NCI-H1092 treated with DMSO at 0.1 percent for 48 hours (cell line): ENCODE measurements at regions not wholly inside any gene's neighbourhood (a gene's known extent, or its start where the extent isn't known, plus 50 kb on each side); places are given as distances from the start of the nearest gene placed in this dataset.
"Not testable (repeated sequence)": the region's sequence is repeated elsewhere in the genome, so short reads cannot be mapped to it uniquely, and the experiment has no call there.

Experiments
- DNase-seq: peaks from one replicate; lab custom pipeline; 2025; lab: John Stamatoyannopoulos, UW

GRCh38 chr5:136620621-136621020 lies 255.3 kb upstream of the TRPC7 start:
- DNase-seq = no peak

GRCh38 chr5:136620016-136620419 lies 254.7 kb upstream of the TRPC7 start:
- DNase-seq = no peak

- no peak for DNase-seq
Measured at GRCh38 chr5:136619556-136619955, 254.2 kb upstream of the TRPC7 start.

- DNase-seq = no peak
Measured at GRCh38 chr5:136615251-136616119, 250.1 kb upstream of the TRPC7 start.

GRCh38 chr5:136613230-136613629 lies 247.9 kb upstream of the TRPC7 start:
- no peak for DNase-seq

- DNase-seq = no peak
Measured at GRCh38 chr5:136605638-136606037, 240.3 kb upstream of the TRPC7 start.

GRCh38 chr5:136600306-136600705 lies 235.0 kb upstream of the TRPC7 start:
- no peak for DNase-seq

- no peak for DNase-seq
Measured at GRCh38 chr5:136598802-136599404, 233.6 kb upstream of the TRPC7 start.

GRCh38 chr5:136594416-136594815 lies 229.1 kb upstream of the TRPC7 start:
- no peak for DNase-seq

- DNase-seq = no peak
Measured at GRCh38 chr5:136590581-136590980, 225.2 kb upstream of the TRPC7 start.

GRCh38 chr5:136586196-136586595 lies 220.9 kb upstream of the TRPC7 start:
- DNase-seq = no peak

GRCh38 chr5:136584474-136584873 lies 219.1 kb upstream of the TRPC7 start:
- no peak for DNase-seq

- no peak for DNase-seq
Measured at GRCh38 chr5:136579238-136579637, 213.9 kb upstream of the TRPC7 start.

GRCh38 chr5:136569875-136570274 lies 204.5 kb upstream of the TRPC7 start:
- DNase-seq = not testable (repeated sequence)

- DNase-seq = not testable (repeated sequence)
Measured at GRCh38 chr5:136565457-136565856, 200.1 kb upstream of the TRPC7 start.

GRCh38 chr5:136565050-136565449 lies 199.7 kb upstream of the TRPC7 start:
- not testable (repeated sequence) for DNase-seq

- not testable (repeated sequence) for DNase-seq
Measured at GRCh38 chr5:136564431-136564830, 199.1 kb upstream of the TRPC7 start.

- DNase-seq = no peak
Measured at GRCh38 chr5:136563489-136563888, 198.1 kb upstream of the TRPC7 start.

- DNase-seq = no peak
Measured at GRCh38 chr5:136560126-136560525, 194.8 kb upstream of the TRPC7 start.

GRCh38 chr5:136559651-136560050 lies 194.3 kb upstream of the TRPC7 start:
- DNase-seq = no peak

- not testable (repeated sequence) for DNase-seq
Measured at GRCh38 chr5:136547096-136547495, 181.8 kb upstream of the TRPC7 start.

GRCh38 chr5:136546441-136546840 lies 181.1 kb upstream of the TRPC7 start:
- DNase-seq = not testable (repeated sequence)

GRCh38 chr5:136545031-136545430 lies 179.7 kb upstream of the TRPC7 start:
- not testable (repeated sequence) for DNase-seq
